ENCODE measurements at regions not wholly inside any gene's neighbourhood (a gene's known extent, or its start where the extent isn't known, plus 50 kb on each side); places are given as distances from the start of the nearest gene placed in this dataset.

- POLR2A ChIA-PET = no interaction called here
- TF ChIP-seq NR2C2 (CRISPR knock-in tag; IDR thresholded peaks at IDR 0.05) (no peak), E2F5 (CRISPR knock-in tag; IDR thresholded peaks at IDR 0.05) (no peak), AFF4 (CRISPR knock-in tag; IDR thresholded peaks at IDR 0.05; ENCODE audit: borderline replicate concordance) (no peak), MLX (CRISPR knock-in tag; IDR thresholded peaks at IDR 0.05) (no peak), FOXP4 (CRISPR knock-in tag; IDR thresholded peaks at IDR 0.05) (no peak), ATF6 (CRISPR knock-in tag; IDR thresholded peaks at IDR 0.05) (no peak)
- TF ChIP-seq, protein P1, sequence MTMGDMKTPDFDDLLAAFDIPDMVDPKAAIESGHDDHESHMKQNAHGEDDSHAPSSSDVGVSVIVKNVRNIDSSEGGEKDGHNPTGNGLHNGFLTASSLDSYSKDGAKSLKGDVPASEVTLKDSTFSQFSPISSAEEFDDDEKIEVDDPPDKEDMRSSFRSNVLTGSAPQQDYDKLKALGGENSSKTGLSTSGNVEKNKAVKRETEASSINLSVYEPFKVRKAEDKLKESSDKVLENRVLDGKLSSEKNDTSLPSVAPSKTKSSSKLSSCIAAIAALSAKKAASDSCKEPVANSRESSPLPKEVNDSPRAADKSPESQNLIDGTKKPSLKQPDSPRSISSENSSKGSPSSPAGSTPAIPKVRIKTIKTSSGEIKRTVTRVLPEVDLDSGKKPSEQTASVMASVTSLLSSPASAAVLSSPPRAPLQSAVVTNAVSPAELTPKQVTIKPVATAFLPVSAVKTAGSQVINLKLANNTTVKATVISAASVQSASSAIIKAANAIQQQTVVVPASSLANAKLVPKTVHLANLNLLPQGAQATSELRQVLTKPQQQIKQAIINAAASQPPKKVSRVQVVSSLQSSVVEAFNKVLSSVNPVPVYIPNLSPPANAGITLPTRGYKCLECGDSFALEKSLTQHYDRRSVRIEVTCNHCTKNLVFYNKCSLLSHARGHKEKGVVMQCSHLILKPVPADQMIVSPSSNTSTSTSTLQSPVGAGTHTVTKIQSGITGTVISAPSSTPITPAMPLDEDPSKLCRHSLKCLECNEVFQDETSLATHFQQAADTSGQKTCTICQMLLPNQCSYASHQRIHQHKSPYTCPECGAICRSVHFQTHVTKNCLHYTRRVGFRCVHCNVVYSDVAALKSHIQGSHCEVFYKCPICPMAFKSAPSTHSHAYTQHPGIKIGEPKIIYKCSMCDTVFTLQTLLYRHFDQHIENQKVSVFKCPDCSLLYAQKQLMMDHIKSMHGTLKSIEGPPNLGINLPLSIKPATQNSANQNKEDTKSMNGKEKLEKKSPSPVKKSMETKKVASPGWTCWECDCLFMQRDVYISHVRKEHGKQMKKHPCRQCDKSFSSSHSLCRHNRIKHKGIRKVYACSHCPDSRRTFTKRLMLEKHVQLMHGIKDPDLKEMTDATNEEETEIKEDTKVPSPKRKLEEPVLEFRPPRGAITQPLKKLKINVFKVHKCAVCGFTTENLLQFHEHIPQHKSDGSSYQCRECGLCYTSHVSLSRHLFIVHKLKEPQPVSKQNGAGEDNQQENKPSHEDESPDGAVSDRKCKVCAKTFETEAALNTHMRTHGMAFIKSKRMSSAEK (CRISPR knock-in tag; IDR thresholded peaks at IDR 0.05; ENCODE audit: borderline replicate concordance) = no peak
- no peaks in the 10 kb centered on the region for H3K36me3 Mint-ChIP-seq
- H3K9me3 Mint-ChIP-seq = no peaks in the 10 kb centered on the region; the same call in 1 of the 2 replicates
- no peak overlapping the region for H3K4me3 Mint-ChIP-seq
- CTCF ChIA-PET = interaction anchor here (1.6 kb wide), 1 partner anchor 181 kb away, joined by 4 read pairs; no protein-coding TSS in a partner anchor
- DNase-seq (ENCODE audit: low spot score) (no peak), ATAC-seq (no peak)
- no peak overlapping the region for H3K27ac Mint-ChIP-seq
- no peaks in the 10 kb centered on the region for H3K27me3 Mint-ChIP-seq (ENCODE audit: low read depth)
- peaks cover 33% of the 10 kb centered on the region for H3K4me1 Mint-ChIP-seq
These were observed 91.7 kb upstream of the ADCY1 start for GRCh38 chr7:45482451-45482850.

DNA sequence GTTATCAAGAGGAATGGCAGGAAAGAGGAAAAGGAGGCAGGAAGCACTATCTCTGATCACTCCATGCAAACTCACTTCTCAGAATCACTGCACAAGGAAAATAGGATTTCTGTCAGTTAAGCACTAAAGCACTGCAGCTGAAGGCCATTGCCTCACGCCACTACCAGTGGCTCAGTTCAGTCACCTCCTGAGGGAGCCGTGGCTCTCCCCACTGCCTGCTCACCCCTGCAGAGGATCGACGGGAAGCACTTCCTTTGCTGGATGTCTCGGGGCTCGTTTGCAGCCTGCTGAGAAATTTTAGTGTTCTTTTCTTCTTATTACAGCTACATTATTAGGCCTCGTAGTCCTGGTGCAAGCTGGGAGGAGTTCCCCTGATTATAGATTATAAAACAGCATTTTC is 90.1 kb upstream of the ADCY1 start:
- ATAC-seq (peak; percentile 69), DNase-seq (ENCODE audit: low spot score) (no peak)
- ChIA-PET POLR2A (no interaction called here), CTCF (no interaction called here)
- Mint-ChIP-seq H3K4me3 (no peak overlapping the region), H3K4me1 (peaks cover 25% of the 10 kb centered on the region), H3K36me3 (no peaks in the 10 kb centered on the region), H3K27ac (peak overlapping the region; percentile 2; the same call in 1 of the 2 replicates), H3K27me3 (ENCODE audit: low read depth) (no peaks in the 10 kb centered on the region), H3K9me3 (no peaks in the 10 kb centered on the region; the same call in 1 of the 2 replicates)
- TF ChIP-seq ZNF263 (CRISPR knock-in tag; IDR thresholded peaks at IDR 0.05; ENCODE audit: low read depth) (no peak), E2F4 (CRISPR knock-in tag; IDR thresholded peaks at IDR 0.05; ENCODE audit: borderline replicate concordance, low read depth) (no peak), JUN (CRISPR knock-in tag; IDR thresholded peaks at IDR 0.05) (no peak), CBFB (CRISPR knock-in tag; IDR thresholded peaks at IDR 0.05; ENCODE audit: low read depth) (no peak), RELA (CRISPR knock-in tag; IDR thresholded peaks at IDR 0.05; ENCODE audit: borderline replicate concordance) (no peak), ZNF317 (CRISPR knock-in tag; IDR thresholded peaks at IDR 0.05; ENCODE audit: borderline replicate concordance, low read depth) (no peak), AR (CRISPR knock-in tag; IDR thresholded peaks at IDR 0.05) (no peak), TCF7 (CRISPR knock-in tag; IDR thresholded peaks at IDR 0.05; ENCODE audit: low read depth) (no peak), ZNF219 (CRISPR knock-in tag; IDR thresholded peaks at IDR 0.05; ENCODE audit: borderline replicate concordance) (no peak)

Measured in WTC11 (cell line).